SH-SY5Y (cell line): ENCODE measurements at regions not wholly inside any gene's neighbourhood (a gene's known extent, or its start where the extent isn't known, plus 50 kb on each side); places are given as distances from the start of the nearest gene placed in this dataset.

Experiments used
- GATA2 ChIP-seq: IDR thresholded peaks from 2 replicates; pipeline ENCODE4 v1.6.1; 2011; ENCODE audit warnings: mild to moderate bottlenecking, low read depth, low read length
- GATA3 ChIP-seq: IDR thresholded peaks from 2 replicates; pipeline ENCODE4 v1.6.1; 2011; ENCODE audit warnings: low read depth, mild to moderate bottlenecking, low read length, moderate library complexity

- TF ChIP-seq GATA2 (no peak), GATA3 (no peak)
These were observed 78.0 kb upstream of the MGAT5 start for GRCh38 chr2:134175834-134176233.
